Kidney (tissue), 13 donors: ENCODE measurements at regions not wholly inside any gene's neighbourhood (a gene's known extent, or its start where the extent isn't known, plus 50 kb on each side); places are given as distances from the start of the nearest gene placed in this dataset.

Experiments used
- DNase-seq, 5 donors: peaks; one replicate each; pipeline ENCODE4 v3.0.0-alpha.2; 2013 to 2020
- FAIRE-seq: peaks from 2 replicates; lab custom pipeline; 2012; peaks lifted over from hg19 to GRCh38; lab: Jason Lieb, UNC
- H3K27ac ChIP-seq, 2 donors: one replicate each; pipeline ENCODE4 v1.7.0; 2013; ENCODE audit warnings: low read depth in 2 of 2, low read length in 2 of 2, inconsistent platforms in 1 of 2
- H3K27me3 ChIP-seq: one replicate; pipeline ENCODE4 v1.7.1; 2013; ENCODE audit warnings: low read length, inconsistent platforms; ENCODE audit not compliant: control insufficient read depth, insufficient read depth
- H3K36me3 ChIP-seq, 3 donors: one replicate each; pipeline versions ENCODE4 v1.7.0 to v1.7.1; 2013; ENCODE audit warnings: low read length in 3 of 3, control low read depth in 1 of 3, inconsistent platforms in 1 of 3; ENCODE audit not compliant: insufficient read depth in 3 of 3, control insufficient read depth in 2 of 3
- H3K4me1 ChIP-seq, 3 donors: one replicate each; pipeline versions ENCODE4 v1.7.0 to v1.7.1; 2013; ENCODE audit warnings: low read length in 3 of 3, inconsistent platforms in 1 of 3, low read depth in 1 of 3; ENCODE audit not compliant: control insufficient read depth in 2 of 3, insufficient read depth in 2 of 3
- H3K4me3 ChIP-seq, 3 donors: one replicate each; pipeline versions ENCODE4 v1.7.0 to v1.8.1; 2013; ENCODE audit warnings: low read length in 3 of 3, control low read depth in 1 of 3, inconsistent platforms in 1 of 3
- H3K9ac ChIP-seq, 3 donors: one replicate each; pipeline versions ENCODE4 v1.7.0 to v1.7.1; 2013; ENCODE audit warnings: low read length in 3 of 3, control low read depth in 1 of 3, inconsistent platforms in 1 of 3
- H3K9me3 ChIP-seq, 3 donors: one replicate each; pipeline versions ENCODE4 v1.7.0 to v1.7.1; 2013; ENCODE audit warnings: low read length in 3 of 3, control low read depth in 1 of 3, inconsistent platforms in 1 of 3; ENCODE audit not compliant: control insufficient read depth in 2 of 3, insufficient read depth in 1 of 3
- intact Hi-C: fragments of 100-400 bp; cut with DNase I; formaldehyde crosslinking; loops from one replicate; pipeline ENCODE4 v1.11.1; 2022
- TF ChIP-seq, protein P1 (sequence below): IDR thresholded peaks from 3 replicates; pipeline ENCODE4 v1.5.1; 2012; ENCODE audit warnings: mild to moderate bottlenecking, moderate library complexity, borderline replicate concordance; ENCODE audit not compliant: insufficient read depth; ENCODE audit errors: extremely low read depth
- donor health status: control.
- donor health status: control.
- donor health status: control.
- donor health status: control.
- donor health status: control.
- donor health status: DM: yes; HTN: yes; CAD: no.
- donor health status: Normal renal cell carcinoma (clear cell type).

GRCh38 chr21:27277110-27277509 is 310.2 kb upstream of the ADAMTS5 start:
- H3K9me3 ChIP-seq, result no peaks in the 10 kb centered on the region
- no peaks in the 10 kb centered on the region for H3K27me3 ChIP-seq
- no peak overlapping the region for H3K9ac ChIP-seq
- TF ChIP-seq, protein P1, sequence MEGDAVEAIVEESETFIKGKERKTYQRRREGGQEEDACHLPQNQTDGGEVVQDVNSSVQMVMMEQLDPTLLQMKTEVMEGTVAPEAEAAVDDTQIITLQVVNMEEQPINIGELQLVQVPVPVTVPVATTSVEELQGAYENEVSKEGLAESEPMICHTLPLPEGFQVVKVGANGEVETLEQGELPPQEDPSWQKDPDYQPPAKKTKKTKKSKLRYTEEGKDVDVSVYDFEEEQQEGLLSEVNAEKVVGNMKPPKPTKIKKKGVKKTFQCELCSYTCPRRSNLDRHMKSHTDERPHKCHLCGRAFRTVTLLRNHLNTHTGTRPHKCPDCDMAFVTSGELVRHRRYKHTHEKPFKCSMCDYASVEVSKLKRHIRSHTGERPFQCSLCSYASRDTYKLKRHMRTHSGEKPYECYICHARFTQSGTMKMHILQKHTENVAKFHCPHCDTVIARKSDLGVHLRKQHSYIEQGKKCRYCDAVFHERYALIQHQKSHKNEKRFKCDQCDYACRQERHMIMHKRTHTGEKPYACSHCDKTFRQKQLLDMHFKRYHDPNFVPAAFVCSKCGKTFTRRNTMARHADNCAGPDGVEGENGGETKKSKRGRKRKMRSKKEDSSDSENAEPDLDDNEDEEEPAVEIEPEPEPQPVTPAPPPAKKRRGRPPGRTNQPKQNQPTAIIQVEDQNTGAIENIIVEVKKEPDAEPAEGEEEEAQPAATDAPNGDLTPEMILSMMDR, result no peak
- no peak overlapping the region for H3K4me3 ChIP-seq
- FAIRE-seq (no peak), DNase-seq (peak in 1 of 5 donors; percentile 20)
- H3K36me3 ChIP-seq, result no peaks in the 10 kb centered on the region
- H3K27ac ChIP-seq, result no peak overlapping the region
- no peaks in the 10 kb centered on the region for H3K4me1 ChIP-seq
- intact Hi-C loops, result no loop called here

DNA sequence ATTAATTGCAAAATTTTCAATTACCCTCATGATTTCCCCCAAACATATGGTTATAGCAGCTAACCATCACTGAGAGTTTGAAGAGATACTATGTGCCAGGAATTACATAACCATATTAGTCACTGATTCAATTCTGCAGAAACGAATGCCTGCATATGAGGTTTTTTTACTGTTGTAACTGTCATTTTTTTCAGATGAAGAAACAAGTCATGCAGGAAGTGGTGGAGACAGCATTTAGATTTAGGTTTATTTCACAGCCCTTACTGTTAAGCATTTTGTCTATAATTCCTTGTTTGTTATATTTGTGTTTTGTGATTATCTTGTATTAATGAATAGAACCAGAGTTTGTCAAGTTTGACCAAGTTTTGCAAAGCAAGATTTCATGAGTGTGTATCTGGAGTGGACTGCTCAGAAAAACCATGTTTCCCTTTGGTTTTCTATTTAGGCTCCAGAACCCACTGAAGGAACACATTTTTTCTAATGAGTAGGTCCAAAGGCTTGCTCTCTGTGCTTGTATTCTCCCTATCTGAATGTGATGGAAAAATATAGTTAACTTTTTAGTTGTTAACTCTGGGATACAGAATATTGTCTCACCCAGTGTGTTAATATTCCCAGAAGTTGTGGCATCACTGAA is 308.5 kb upstream of the ADAMTS5 start:
- DNase-seq (no peak), FAIRE-seq (no peak)
- no peak overlapping the region for H3K9ac ChIP-seq
- H3K9me3 ChIP-seq, result no peaks in the 10 kb centered on the region
- no peaks in the 10 kb centered on the region for H3K4me1 ChIP-seq
- no peak overlapping the region for H3K4me3 ChIP-seq
- intact Hi-C loops, result no loop called here
- TF ChIP-seq, protein P1, result no peak
- H3K27ac ChIP-seq, result no peak overlapping the region
- no peaks in the 10 kb centered on the region for H3K27me3 ChIP-seq
- H3K36me3 ChIP-seq, result no peaks in the 10 kb centered on the region

DNA sequence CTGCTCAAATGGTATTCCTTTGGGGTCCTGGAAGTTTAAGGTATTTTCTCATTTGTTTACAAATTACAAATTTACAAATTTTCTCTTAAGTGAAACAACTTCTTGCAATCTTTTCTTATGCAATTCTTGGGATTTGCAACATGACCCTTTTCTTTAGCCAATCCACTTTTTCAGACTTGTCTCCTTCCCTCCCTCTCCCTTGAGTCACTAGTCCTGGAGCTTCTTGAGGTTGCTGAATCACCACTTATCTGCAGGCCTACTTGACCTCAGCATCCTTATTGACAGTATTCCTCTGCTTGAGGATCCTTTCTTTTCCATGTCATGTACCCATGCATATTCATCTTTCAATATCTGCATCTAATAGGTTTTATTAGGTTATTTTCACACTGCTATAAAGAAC is 302.8 kb upstream of the ADAMTS5 start:
- intact Hi-C loops, result no loop called here
- no peak overlapping the region for H3K9ac ChIP-seq
- no peaks in the 10 kb centered on the region for H3K4me1 ChIP-seq
- DNase-seq, result no peak
- H3K4me3 ChIP-seq, result no peak overlapping the region
- no peak overlapping the region for H3K27ac ChIP-seq
- FAIRE-seq, result no peak
- no peaks in the 10 kb centered on the region for H3K9me3 ChIP-seq
- no peaks in the 10 kb centered on the region for H3K27me3 ChIP-seq
- TF ChIP-seq, protein P1, result no peak
- no peaks in the 10 kb centered on the region for H3K36me3 ChIP-seq

DNA sequence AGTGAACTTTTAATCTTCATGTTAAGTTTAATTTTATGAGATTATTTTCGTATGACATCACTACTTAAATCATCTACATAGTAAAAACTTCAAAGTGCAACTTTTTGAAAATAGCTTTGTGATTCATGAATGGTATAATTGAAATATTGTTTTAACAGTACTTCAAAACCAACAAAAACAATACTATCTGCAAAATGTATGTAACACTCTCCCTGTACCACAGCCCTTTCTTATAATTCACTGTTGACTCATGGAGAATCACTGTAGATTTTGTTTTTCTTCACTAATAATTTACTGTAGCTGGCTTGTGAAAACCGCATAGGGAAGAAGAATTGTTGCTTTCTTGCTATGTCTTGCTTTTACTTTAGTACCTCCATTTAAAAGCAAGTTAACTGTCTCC is 301.4 kb upstream of the ADAMTS5 start:
- peak in 2 of 5 donors; percentile 55 to 87 for DNase-seq
- intact Hi-C loops, result no loop called here

More for the DNA sequence above, 301.4 kb upstream of the ADAMTS5 start:
- Histone ChIP-seq H3K36me3 (no peaks in the 10 kb centered on the region), H3K4me1 (no peaks in the 10 kb centered on the region), H3K27ac (no peak overlapping the region), H3K4me3 (no peak overlapping the region), H3K9me3 (no peaks in the 10 kb centered on the region), H3K9ac (no peak overlapping the region), H3K27me3 (no peaks in the 10 kb centered on the region)
- FAIRE-seq, result peak; percentile 68
- TF ChIP-seq, protein P1, result no peak
